ENCODE measurements at regions not wholly inside any gene's neighbourhood (a gene's known extent, or its start where the extent isn't known, plus 50 kb on each side); places are given as distances from the start of the nearest gene placed in this dataset.

GRCh38 chr10:3624367-3624766 is 160.6 kb downstream of the KLF6 start:
- ChIA-PET CTCF (interaction anchor here (1.0 to 1.6 kb wide), 2 partner anchors 10 to 18 kb away, joined by 3 to 5 read pairs; no protein-coding TSS in a partner anchor), POLR2A (no interaction called here)
- Mint-ChIP-seq H3K4me3 (no peak overlapping the region), H3K4me1 (peaks cover 17% of the 10 kb centered on the region), H3K27ac (no peak overlapping the region), H3K9me3 (peaks cover 12% of the 10 kb centered on the region), H3K27me3 (peaks cover 2% of the 10 kb centered on the region), H3K36me3 (ENCODE audit: low read depth) (peaks cover 7% of the 10 kb centered on the region)
- DNase-seq = no peak

- Mint-ChIP-seq H3K27ac (no peak overlapping the region), H3K9me3 (peaks cover 12% of the 10 kb centered on the region), H3K4me1 (peaks cover 17% of the 10 kb centered on the region), H3K27me3 (peaks cover 2% of the 10 kb centered on the region), H3K36me3 (ENCODE audit: low read depth) (peaks cover 7% of the 10 kb centered on the region), H3K4me3 (no peak overlapping the region)
- ChIA-PET CTCF (interaction anchor here (1.0 to 1.4 kb wide), 2 partner anchors 10 to 35 kb away, joined by 3 to 6 read pairs; no protein-coding TSS in a partner anchor), POLR2A (no interaction called here)
- no peak for DNase-seq
Measured at GRCh38 chr10:3623746-3624145, 161.3 kb downstream of the KLF6 start.

- Mint-ChIP-seq H3K4me3 (no peak overlapping the region), H3K36me3 (ENCODE audit: low read depth) (peaks cover 7% of the 10 kb centered on the region), H3K27ac (no peak overlapping the region), H3K27me3 (peaks cover 2% of the 10 kb centered on the region), H3K9me3 (peaks cover 12% of the 10 kb centered on the region), H3K4me1 (peaks cover 17% of the 10 kb centered on the region)
- CTCF ChIA-PET = interaction anchor here (1.0 to 1.4 kb wide), 2 partner anchors 11 to 36 kb away, joined by 3 to 6 read pairs; no protein-coding TSS in a partner anchor
- POLR2A ChIA-PET = no interaction called here
- DNase-seq = no peak
Measured at GRCh38 chr10:3622845-3623621, 162.0 kb downstream of the KLF6 start.

DNA sequence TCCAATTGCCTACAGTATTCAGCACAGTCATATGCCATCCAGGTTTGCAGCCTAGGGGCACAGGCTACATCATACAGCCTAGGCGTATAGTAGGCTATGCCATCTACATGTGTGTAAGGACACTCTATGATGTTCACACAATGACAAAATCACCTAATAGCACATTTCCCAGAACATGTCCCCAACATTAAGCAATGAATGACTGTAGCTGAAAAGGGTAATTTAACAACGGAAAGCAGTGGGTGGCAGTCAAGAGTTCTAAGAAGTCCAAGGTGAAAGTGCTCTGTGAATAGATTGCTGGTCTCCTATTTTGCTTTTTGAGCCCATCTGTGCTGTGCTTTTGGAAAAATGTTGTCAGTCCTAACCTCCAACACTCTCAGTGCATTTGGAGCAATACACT is 162.6 kb downstream of the KLF6 start:
- H3K27ac Mint-ChIP-seq = no peak overlapping the region
- no peak overlapping the region for H3K4me3 Mint-ChIP-seq
- POLR2A ChIA-PET = no interaction called here
- no peak for DNase-seq
- peaks cover 7% of the 10 kb centered on the region for H3K36me3 Mint-ChIP-seq (ENCODE audit: low read depth)
- peaks cover 12% of the 10 kb centered on the region for H3K9me3 Mint-ChIP-seq
- peaks cover 2% of the 10 kb centered on the region for H3K27me3 Mint-ChIP-seq
- H3K4me1 Mint-ChIP-seq = peaks cover 17% of the 10 kb centered on the region
- CTCF ChIA-PET = interaction anchor here (1.0 to 1.4 kb wide), 2 partner anchors 11 to 36 kb away, joined by 3 to 6 read pairs; no protein-coding TSS in a partner anchor

DNA sequence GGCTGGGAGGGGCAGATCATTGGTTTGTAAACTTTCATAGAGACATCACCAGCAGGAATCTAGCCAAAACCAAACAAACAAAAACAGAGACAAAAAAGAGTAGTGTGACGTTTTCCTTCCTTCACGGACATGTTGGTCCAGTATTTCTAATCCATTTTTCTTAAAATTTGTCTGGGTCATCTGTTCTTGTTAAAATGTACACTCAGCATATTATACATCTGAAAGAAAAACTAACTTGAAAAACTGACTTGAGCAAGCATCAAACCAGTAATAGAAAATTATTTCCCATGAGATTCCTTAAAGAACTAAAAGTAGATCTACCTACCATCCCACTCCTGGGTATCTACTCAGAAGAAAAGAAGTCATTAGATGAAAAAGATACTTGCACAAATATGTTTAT is 164.2 kb downstream of the KLF6 start:
- Mint-ChIP-seq H3K27ac (no peak overlapping the region), H3K4me1 (peaks cover 17% of the 10 kb centered on the region), H3K27me3 (peaks cover 2% of the 10 kb centered on the region), H3K36me3 (ENCODE audit: low read depth) (peaks cover 7% of the 10 kb centered on the region), H3K9me3 (peaks cover 12% of the 10 kb centered on the region), H3K4me3 (no peak overlapping the region)
- DNase-seq = no peak
- ChIA-PET CTCF (no interaction called here), POLR2A (no interaction called here)

DNA sequence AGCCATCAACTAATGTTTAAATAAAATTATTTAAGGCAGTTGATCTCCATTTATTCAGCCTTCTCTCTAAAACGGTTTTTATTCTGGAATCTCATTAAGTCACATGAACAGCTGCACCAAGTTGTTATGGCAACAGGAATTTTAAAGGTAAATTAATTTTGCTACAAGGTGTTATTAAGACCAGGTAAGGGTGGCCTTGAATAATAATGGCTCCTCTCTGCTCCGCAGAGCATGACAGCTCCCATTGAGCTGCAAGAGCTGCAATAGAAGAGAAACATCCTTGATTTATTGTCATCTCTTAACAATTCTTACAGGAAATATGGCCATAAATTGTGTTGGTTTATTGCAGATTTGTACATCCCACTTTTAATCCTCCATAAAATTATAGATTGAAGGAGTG is 165.8 kb downstream of the KLF6 start:
- peaks cover 7% of the 10 kb centered on the region for H3K36me3 Mint-ChIP-seq (ENCODE audit: low read depth)
- ChIA-PET CTCF (no interaction called here), POLR2A (no interaction called here)
- H3K4me1 Mint-ChIP-seq = peaks cover 15% of the 10 kb centered on the region
- no peaks in the 10 kb centered on the region for H3K27me3 Mint-ChIP-seq
- no peak overlapping the region for H3K27ac Mint-ChIP-seq
- no peak overlapping the region for H3K4me3 Mint-ChIP-seq
- DNase-seq = no peak
- peaks cover 12% of the 10 kb centered on the region for H3K9me3 Mint-ChIP-seq

DNA sequence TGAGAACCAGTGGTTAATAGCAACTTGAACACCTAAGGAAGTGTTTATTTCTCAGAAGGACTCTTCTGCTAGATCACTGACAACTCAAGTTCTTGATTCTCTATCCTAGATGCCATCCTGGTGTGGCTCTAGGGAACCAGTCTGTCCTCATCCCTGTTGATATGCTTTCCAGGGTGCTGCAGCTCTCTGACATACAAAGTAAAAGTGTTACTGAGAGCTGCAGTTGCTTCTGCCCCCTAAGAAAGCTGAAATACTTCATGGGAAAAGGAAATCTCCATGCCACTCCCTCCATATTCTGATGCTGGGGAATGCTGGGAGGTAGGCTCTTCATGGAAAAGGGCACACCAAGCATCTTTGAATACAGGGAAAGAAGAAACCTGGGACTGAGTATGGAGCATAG is 168.1 kb downstream of the KLF6 start:
- Mint-ChIP-seq H3K9me3 (peaks cover 17% of the 10 kb centered on the region), H3K4me1 (no peaks in the 10 kb centered on the region), H3K36me3 (ENCODE audit: low read depth) (peaks cover 7% of the 10 kb centered on the region), H3K27me3 (no peaks in the 10 kb centered on the region), H3K27ac (no peak overlapping the region), H3K4me3 (no peak overlapping the region)
- DNase-seq = no peak
- ChIA-PET CTCF (no interaction called here), POLR2A (interaction anchor here (0.6 kb wide), 1 partner anchor 40 kb away, joined by 3 read pairs; no protein-coding TSS in a partner anchor)

DNA sequence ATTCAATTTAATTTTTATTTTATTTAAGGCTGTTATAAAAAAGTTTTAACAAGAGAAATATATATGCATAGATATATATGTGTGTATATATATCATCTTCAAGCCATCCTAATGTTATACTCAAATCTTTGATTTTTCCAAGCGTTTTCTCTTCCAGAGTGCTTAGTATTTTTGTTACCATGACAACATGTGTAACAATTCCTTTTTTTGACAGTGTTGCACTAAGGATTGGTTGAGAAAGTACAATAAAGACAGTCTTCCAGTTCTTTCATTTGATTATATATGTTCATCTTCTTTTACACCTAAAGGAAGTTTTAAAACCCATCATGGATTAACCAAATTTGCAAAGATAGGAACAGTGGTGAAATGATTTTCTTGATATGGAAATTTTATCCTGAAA is 171.7 kb downstream of the KLF6 start:
- DNase-seq = no peak
- H3K27me3 Mint-ChIP-seq = peaks cover 8% of the 10 kb centered on the region
- peaks cover 8% of the 10 kb centered on the region for H3K36me3 Mint-ChIP-seq (ENCODE audit: low read depth)
- POLR2A ChIA-PET = no interaction called here
- H3K4me3 Mint-ChIP-seq = no peak overlapping the region
- CTCF ChIA-PET = interaction anchor here (0.7 kb wide), 1 partner anchor 63 kb away, joined by 3 read pairs; no protein-coding TSS in a partner anchor
- H3K9me3 Mint-ChIP-seq = peaks cover 31% of the 10 kb centered on the region
- no peak overlapping the region for H3K27ac Mint-ChIP-seq
- no peaks in the 10 kb centered on the region for H3K4me1 Mint-ChIP-seq

GRCh38 chr10:3612183-3613001 is 172.6 kb downstream of the KLF6 start:
- DNase-seq = no peak
- H3K4me1 Mint-ChIP-seq = no peaks in the 10 kb centered on the region
- peaks cover 13% of the 10 kb centered on the region for H3K36me3 Mint-ChIP-seq (ENCODE audit: low read depth)
- H3K4me3 Mint-ChIP-seq = no peak overlapping the region
- H3K9me3 Mint-ChIP-seq = peaks cover 36% of the 10 kb centered on the region
- H3K27ac Mint-ChIP-seq = no peak overlapping the region
- H3K27me3 Mint-ChIP-seq = peaks cover 8% of the 10 kb centered on the region
- POLR2A ChIA-PET = no interaction called here
- CTCF ChIA-PET = interaction anchor here (0.7 kb wide), 1 partner anchor 64 kb away, joined by 3 read pairs; no protein-coding TSS in a partner anchor

GRCh38 chr10:3606309-3606708 is 178.7 kb downstream of the KLF6 start:
- Mint-ChIP-seq H3K36me3 (ENCODE audit: low read depth) (peaks cover 17% of the 10 kb centered on the region), H3K27me3 (peaks cover 12% of the 10 kb centered on the region), H3K9me3 (peaks cover 33% of the 10 kb centered on the region), H3K4me3 (no peak overlapping the region), H3K27ac (no peak overlapping the region), H3K4me1 (no peaks in the 10 kb centered on the region)
- DNase-seq = no peak
- CTCF ChIA-PET = interaction anchor here (0.6 kb wide), 1 partner anchor 22 kb away, joined by 3 read pairs; no protein-coding TSS in a partner anchor
- POLR2A ChIA-PET = no interaction called here

DNA sequence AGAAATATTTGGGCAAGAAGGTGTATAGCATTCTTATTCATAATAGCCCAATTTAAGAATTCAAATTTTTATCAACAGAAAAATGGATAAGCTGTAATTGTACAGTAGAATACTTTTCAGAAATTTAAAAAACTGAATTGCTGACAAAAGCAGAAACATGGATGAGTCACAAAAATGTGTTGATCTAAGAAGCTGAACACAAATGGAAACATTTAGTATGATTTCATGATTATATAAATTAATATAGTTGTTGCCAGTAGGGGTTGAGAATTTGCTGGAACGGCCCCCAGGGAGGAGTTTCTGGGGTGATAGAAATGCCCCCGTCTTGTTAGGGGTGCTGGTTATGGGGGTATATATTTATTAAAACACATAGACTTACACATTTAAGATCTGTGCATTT is 179.1 kb downstream of the KLF6 start:
- POLR2A ChIA-PET = no interaction called here
- CTCF ChIA-PET = no interaction called here

GRCh38 chr10:3595736-3596135 is 189.3 kb downstream of the KLF6 start:
- H3K36me3 Mint-ChIP-seq (ENCODE audit: low read depth) = no peaks in the 10 kb centered on the region
- H3K4me1 Mint-ChIP-seq = no peaks in the 10 kb centered on the region
- no peaks in the 10 kb centered on the region for H3K9me3 Mint-ChIP-seq
- H3K27ac Mint-ChIP-seq = no peak overlapping the region
- DNase-seq = no peak
- H3K27me3 Mint-ChIP-seq = peaks cover 15% of the 10 kb centered on the region
- no peak overlapping the region for H3K4me3 Mint-ChIP-seq
- ChIA-PET CTCF (no interaction called here), POLR2A (no interaction called here)

More for the DNA sequence above, 179.1 kb downstream of the KLF6 start:
- no peaks in the 10 kb centered on the region for H3K4me1 Mint-ChIP-seq
- no peak overlapping the region for H3K4me3 Mint-ChIP-seq
- peaks cover 15% of the 10 kb centered on the region for H3K36me3 Mint-ChIP-seq (ENCODE audit: low read depth)
- no peak for DNase-seq
- H3K27me3 Mint-ChIP-seq = peaks cover 10% of the 10 kb centered on the region
- peaks cover 29% of the 10 kb centered on the region for H3K9me3 Mint-ChIP-seq
- H3K27ac Mint-ChIP-seq = no peak overlapping the region

DNA sequence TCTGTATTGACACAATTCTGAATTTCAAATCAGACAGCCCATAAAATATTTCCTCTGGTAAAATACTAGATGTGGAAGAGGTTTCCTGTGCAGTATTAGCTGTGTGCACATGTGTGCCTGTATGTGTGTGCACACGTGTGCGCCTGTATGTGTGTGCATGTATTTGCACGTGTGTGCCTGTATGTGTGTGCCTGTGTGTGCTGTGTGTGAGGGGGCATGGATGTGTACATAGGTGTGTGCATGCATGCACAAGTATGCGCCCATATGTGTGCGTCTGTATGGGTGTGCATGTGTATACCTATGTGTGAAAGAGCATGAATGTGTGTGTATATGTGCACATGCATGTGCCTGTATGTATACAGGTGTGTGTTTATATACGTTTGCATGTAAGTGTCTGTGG is 191.4 kb downstream of the KLF6 start:
- Mint-ChIP-seq H3K36me3 (ENCODE audit: low read depth) (no peaks in the 10 kb centered on the region), H3K4me3 (no peak overlapping the region), H3K4me1 (no peaks in the 10 kb centered on the region), H3K9me3 (no peaks in the 10 kb centered on the region), H3K27me3 (peaks cover 15% of the 10 kb centered on the region), H3K27ac (no peak overlapping the region)
- POLR2A ChIA-PET = no interaction called here
- CTCF ChIA-PET = no interaction called here
- DNase-seq = no peak
